ENCODE measurements at regions not wholly inside any gene's neighbourhood (a gene's known extent, or its start where the extent isn't known, plus 50 kb on each side); places are given as distances from the start of the nearest gene placed in this dataset.

- Histone ChIP-seq H3K9ac (ENCODE audit: extremely low read depth, insufficient read length, low read length) (no peak overlapping the region), H3K23me2 (ENCODE audit: insufficient read length, low read depth, low read length, poor library complexity, severe bottlenecking) (no peaks in the 10 kb centered on the region), H3K4me1 (ENCODE audit: insufficient read depth, low read length) (no peaks in the 10 kb centered on the region), H3K23ac (ENCODE audit: insufficient read length, low read depth, low read length) (no peak overlapping the region), H3K4ac (ENCODE audit: low read depth, low read length) (no peak overlapping the region), H4K8ac (replicated peaks; ENCODE audit: insufficient read length, low read depth, low read length) (no peak overlapping the region), H2BK20ac (ENCODE audit: low read depth, low read length, poor library complexity, severe bottlenecking) (no peak overlapping the region), H3K18ac (ENCODE audit: insufficient read length, low read depth, low read length) (no peak overlapping the region), H4K91ac (ENCODE audit: insufficient read length, low read depth, low read length) (no peak overlapping the region), H2BK15ac (ENCODE audit: low read depth, low read length) (no peak overlapping the region), H4K5ac (ENCODE audit: insufficient read length, low read depth, low read length) (no peak overlapping the region), H2BK5ac (ENCODE audit: insufficient read length, low read length) (no peak overlapping the region), H3K4me2 (ENCODE audit: insufficient read depth, insufficient read length, low read length) (no peak overlapping the region), H3K9me3 (ENCODE audit: control insufficient read depth, low read depth, low read length) (no peaks in the 10 kb centered on the region), H3K14ac (ENCODE audit: insufficient read depth, low read length) (no peak overlapping the region), H3K79me2 (ENCODE audit: insufficient read depth, low read length) (no peaks in the 10 kb centered on the region), H3K27ac (ENCODE audit: insufficient read length, low read depth, low read length) (no peak overlapping the region), H2AFZ (ENCODE audit: low read length) (no peak overlapping the region), H3K56ac (ENCODE audit: insufficient read length, low read depth, low read length) (no peak overlapping the region), H3K27me3 (ENCODE audit: insufficient read depth, low read length) (no peaks in the 10 kb centered on the region), H2BK120ac (ENCODE audit: low read depth, low read length, poor library complexity, severe bottlenecking) (no peak overlapping the region), H2AK5ac (ENCODE audit: insufficient read length, low read length) (no peak overlapping the region), H4K20me1 (ENCODE audit: control insufficient read depth, insufficient read depth, insufficient read length) (no peaks in the 10 kb centered on the region), H3K79me1 (ENCODE audit: insufficient read depth, low read depth, low read length, poor library complexity, severe bottlenecking) (no peaks in the 10 kb centered on the region), H2BK12ac (ENCODE audit: insufficient read length, low read depth, low read length) (no peak overlapping the region), H3T11ph (ENCODE audit: low read length) (no peak overlapping the region)
- Mint-ChIP-seq H3K27ac (no peak overlapping the region; a peak in 1 of 7 replicates), H3K4me3 (no peak overlapping the region), H3K36me3 (ENCODE audit: insufficient read depth in 1 of 3, low read depth in 3 of 3) (no peaks in the 10 kb centered on the region), H3K27me3 (ENCODE audit: low read depth) (no peaks in the 10 kb centered on the region), H3K9me3 (no peaks in the 10 kb centered on the region), H3K4me1 (peaks cover 23 to 26% of the 10 kb centered on the region in 2 experiments)
- DNase-seq = no peak
- WGBS (ENCODE audit: extremely low coverage, insufficient read length, low lambda C conversion rate) = no CpG with 5 or more reads among the region's 2 CpGs
- TF ChIP-seq, protein P1, sequence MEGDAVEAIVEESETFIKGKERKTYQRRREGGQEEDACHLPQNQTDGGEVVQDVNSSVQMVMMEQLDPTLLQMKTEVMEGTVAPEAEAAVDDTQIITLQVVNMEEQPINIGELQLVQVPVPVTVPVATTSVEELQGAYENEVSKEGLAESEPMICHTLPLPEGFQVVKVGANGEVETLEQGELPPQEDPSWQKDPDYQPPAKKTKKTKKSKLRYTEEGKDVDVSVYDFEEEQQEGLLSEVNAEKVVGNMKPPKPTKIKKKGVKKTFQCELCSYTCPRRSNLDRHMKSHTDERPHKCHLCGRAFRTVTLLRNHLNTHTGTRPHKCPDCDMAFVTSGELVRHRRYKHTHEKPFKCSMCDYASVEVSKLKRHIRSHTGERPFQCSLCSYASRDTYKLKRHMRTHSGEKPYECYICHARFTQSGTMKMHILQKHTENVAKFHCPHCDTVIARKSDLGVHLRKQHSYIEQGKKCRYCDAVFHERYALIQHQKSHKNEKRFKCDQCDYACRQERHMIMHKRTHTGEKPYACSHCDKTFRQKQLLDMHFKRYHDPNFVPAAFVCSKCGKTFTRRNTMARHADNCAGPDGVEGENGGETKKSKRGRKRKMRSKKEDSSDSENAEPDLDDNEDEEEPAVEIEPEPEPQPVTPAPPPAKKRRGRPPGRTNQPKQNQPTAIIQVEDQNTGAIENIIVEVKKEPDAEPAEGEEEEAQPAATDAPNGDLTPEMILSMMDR (conservative IDR thresholded peaks at IDR 0.05) = no peak
These were observed 199.2 kb downstream of the ICOS start for GRCh38 chr2:204135752-204136151.

Measured in H9 (cell line).